ENCODE measurements at regions not wholly inside any gene's neighbourhood (a gene's known extent, or its start where the extent isn't known, plus 50 kb on each side); places are given as distances from the start of the nearest gene placed in this dataset.

GRCh38 chr2:33900610-33901009 is 301.5 kb upstream of the FAM98A start:
- DNase-seq (ENCODE audit: low read depth in 3 of 3): no peak

- no peak for DNase-seq (ENCODE audit: low read depth in 3 of 3)
These were observed 298.6 kb upstream of the FAM98A start for GRCh38 chr2:33897741-33898140.

GRCh38 chr2:33893824-33894223 is 294.7 kb upstream of the FAM98A start:
- no peak for DNase-seq (ENCODE audit: low read depth in 3 of 3)

GRCh38 chr2:33891616-33892015 is 292.5 kb upstream of the FAM98A start:
- no peak for DNase-seq (ENCODE audit: low read depth in 3 of 3)

- no peak for DNase-seq (ENCODE audit: low read depth in 3 of 3)
These were observed 291.6 kb upstream of the FAM98A start for GRCh38 chr2:33890686-33891085.

- no peak for DNase-seq (ENCODE audit: low read depth in 3 of 3)
These were observed 278.4 kb upstream of the FAM98A start for GRCh38 chr2:33877348-33878016.

GRCh38 chr2:33873076-33873605 is 274.0 kb upstream of the FAM98A start:
- no peak for DNase-seq (ENCODE audit: low read depth in 3 of 3)

GRCh38 chr2:33859811-33860461 is 260.8 kb upstream of the FAM98A start:
- DNase-seq (ENCODE audit: low read depth in 3 of 3): no peak

- no peak for DNase-seq (ENCODE audit: low read depth in 3 of 3)
These were observed 260.1 kb upstream of the FAM98A start for GRCh38 chr2:33859176-33859575.

GRCh38 chr2:33848486-33848885 is 249.4 kb upstream of the FAM98A start:
- DNase-seq (ENCODE audit: low read depth in 3 of 3): no peak

GRCh38 chr2:33839791-33840190 is 240.7 kb upstream of the FAM98A start:
- DNase-seq (ENCODE audit: low read depth in 3 of 3): no peak

- DNase-seq (ENCODE audit: low read depth in 3 of 3): no peak
These were observed 237.5 kb upstream of the FAM98A start for GRCh38 chr2:33836628-33837027.

GRCh38 chr2:33835911-33836310 is 236.8 kb upstream of the FAM98A start:
- DNase-seq (ENCODE audit: low read depth in 3 of 3): no peak

- no peak for DNase-seq (ENCODE audit: low read depth in 3 of 3)
These were observed 223.9 kb upstream of the FAM98A start for GRCh38 chr2:33822964-33823363.

GRCh38 chr2:33812707-33813106 is 213.6 kb upstream of the FAM98A start:
- DNase-seq (ENCODE audit: low read depth in 3 of 3): no peak

GRCh38 chr2:33810046-33810835 is 211.1 kb upstream of the FAM98A start:
- DNase-seq (ENCODE audit: low read depth in 3 of 3): no peak

GRCh38 chr2:33806041-33806440 is 206.9 kb upstream of the FAM98A start:
- no peak for DNase-seq (ENCODE audit: low read depth in 3 of 3)

GRCh38 chr2:33804155-33804554 is 205.1 kb upstream of the FAM98A start:
- DNase-seq (ENCODE audit: low read depth in 3 of 3): no peak

- DNase-seq (ENCODE audit: low read depth in 3 of 3): no peak
These were observed 197.4 kb upstream of the FAM98A start for GRCh38 chr2:33796511-33796910.

GRCh38 chr2:33791625-33792024 is 192.5 kb upstream of the FAM98A start:
- DNase-seq (ENCODE audit: low read depth in 3 of 3): no peak

GRCh38 chr2:33788044-33788443 is 188.9 kb upstream of the FAM98A start:
- no peak for DNase-seq (ENCODE audit: low read depth in 3 of 3)

GRCh38 chr2:33786881-33787280 is 187.8 kb upstream of the FAM98A start:
- no peak for DNase-seq (ENCODE audit: low read depth in 3 of 3)

Measured in stimulated activated CD4-positive, alpha-beta T cell treated with anti-CD3 and anti-CD28 coated beads, TNF-alpha, amount 100 ng/mL, for 24 hours (primary cell).